ENCODE measurements at regions not wholly inside any gene's neighbourhood (a gene's known extent, or its start where the extent isn't known, plus 50 kb on each side); places are given as distances from the start of the nearest gene placed in this dataset.

GRCh38 chr5:142206801-142207200 is 98.2 kb downstream of the NDFIP1 start:
- no peak for TF ChIP-seq CTCF (IDR thresholded peaks at IDR 0.05)
- no peak for TF ChIP-seq POLR2A (IDR thresholded peaks at IDR 0.05)

Data from adrenal gland (tissue), 5 donors.